GM18870 (cell line): ENCODE measurements at regions not wholly inside any gene's neighbourhood (a gene's known extent, or its start where the extent isn't known, plus 50 kb on each side); places are given as distances from the start of the nearest gene placed in this dataset.

ENCODE experiments used
- ATAC-seq: cut with Tn5 transposase; IDR thresholded peaks from one replicate; pipeline ENCODE4 v1.9.1; 2021; ENCODE audit warnings: moderate library complexity; ENCODE audit not compliant: unreplicated experiment

DNA sequence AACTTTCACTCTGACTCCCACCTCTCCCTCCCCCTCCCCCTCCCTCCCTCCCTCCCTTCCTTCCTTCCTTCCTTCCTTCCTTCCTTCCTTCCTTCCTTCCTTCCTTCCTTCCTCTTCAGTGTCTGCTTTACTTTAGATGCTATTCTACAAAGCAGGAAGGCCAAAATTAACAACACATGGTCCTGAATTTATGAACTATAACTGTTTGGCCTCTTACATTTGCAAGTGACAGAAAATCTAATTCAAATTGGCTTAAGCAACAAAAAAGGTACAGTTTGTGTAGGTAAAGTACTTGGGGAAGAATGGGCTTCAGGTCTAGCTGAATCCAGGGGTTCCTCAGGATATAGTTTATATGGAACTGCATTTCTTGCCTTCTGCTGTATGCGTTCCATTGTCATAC is 673.0 kb downstream of the AACS start:
- no peak for ATAC-seq

DNA sequence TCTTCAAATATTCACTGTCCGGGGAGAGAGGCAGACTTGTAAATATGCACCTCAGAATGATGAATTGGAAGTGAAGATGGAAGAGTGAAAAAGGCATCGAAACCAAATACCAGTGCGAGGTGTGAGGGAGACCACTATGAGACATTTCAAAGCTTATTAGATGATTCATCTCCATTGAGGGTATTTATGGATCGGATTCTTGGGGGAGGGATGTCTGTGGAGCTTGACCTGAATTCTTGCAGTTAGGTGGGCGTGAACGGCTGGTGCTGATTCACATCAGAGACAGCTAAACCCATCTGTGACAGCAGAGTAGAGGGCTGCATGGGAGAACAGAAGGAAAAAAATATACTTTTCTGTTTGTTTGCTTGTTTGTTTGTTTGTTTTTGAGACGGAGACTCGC is 677.2 kb downstream of the AACS start:
- ATAC-seq, result no peak

- ATAC-seq, result no peak
These were observed 679.0 kb downstream of the AACS start for GRCh38 chr12:125744201-125744600.

- no peak for ATAC-seq
These were observed 690.3 kb downstream of the AACS start for GRCh38 chr12:125755512-125755911.

GRCh38 chr12:125766091-125766490 is 700.9 kb downstream of the AACS start:
- no peak for ATAC-seq

- no peak for ATAC-seq
These were observed 707.2 kb downstream of the AACS start for GRCh38 chr12:125772403-125772802.

DNA sequence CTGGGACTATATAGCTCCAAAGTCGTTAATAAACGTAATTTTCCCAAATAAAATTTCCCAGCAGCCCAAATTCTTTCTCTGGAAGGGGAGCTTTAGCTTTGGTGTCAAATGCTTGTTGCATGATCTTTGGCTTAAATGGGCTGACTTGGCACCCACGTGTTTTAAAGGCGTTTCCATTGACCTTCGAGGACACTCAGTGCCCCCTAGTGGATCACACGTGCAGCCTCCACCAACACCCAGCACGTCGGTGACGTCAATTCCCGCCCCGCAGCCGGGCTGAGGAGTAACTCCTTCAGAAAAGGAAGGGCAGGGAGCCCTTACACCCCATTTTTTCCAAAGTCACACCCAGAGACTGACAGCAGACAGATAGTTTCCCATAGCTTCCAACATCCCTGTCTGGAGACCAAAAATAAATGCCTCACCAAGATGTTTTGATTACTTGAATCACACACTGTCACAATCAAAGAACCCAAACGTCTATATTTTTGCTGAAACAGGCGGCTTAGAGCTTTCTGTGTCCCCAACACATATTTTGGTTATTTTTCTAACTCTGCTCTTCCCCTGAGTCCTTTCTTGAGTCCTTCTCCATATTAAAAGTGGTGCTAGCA is 707.9 kb downstream of the AACS start:
- no peak for ATAC-seq

DNA sequence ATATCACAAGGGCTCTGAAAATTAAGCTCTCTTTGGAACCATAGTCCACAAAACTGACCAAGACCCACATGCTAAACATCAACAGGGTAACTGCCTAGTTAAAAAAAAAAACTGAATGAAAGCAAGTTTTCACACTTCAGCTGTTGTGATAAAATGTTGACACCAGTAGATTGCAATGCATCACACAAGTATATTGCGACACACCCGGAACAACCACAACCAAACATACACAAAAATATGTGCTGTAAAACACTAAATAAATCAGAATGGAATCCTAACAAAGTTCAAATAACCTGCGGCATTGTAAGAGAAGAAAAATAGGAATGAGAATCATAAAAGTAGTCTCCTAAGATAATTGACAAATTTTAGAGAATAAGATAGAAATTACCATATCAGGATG is 710.3 kb downstream of the AACS start:
- ATAC-seq, result no peak

DNA sequence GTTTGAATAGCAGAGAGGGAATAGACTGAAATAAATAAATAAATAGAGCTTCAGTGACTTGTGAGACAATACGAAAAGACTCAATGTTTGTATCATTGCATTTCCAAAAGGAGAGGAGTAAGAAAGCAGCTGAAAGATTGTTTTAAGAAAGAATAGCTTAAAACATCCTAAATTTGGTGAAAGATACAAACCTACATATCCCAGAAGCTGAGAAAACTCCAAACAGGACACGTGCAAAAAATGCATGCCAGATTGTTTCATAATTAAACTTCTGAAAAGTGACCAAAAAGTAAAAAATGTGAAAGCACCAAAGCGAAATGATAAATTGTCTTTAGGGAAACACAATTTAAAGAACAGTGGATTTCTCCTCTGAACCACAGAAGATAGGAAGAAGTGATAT is 711.0 kb downstream of the AACS start:
- no peak for ATAC-seq

DNA sequence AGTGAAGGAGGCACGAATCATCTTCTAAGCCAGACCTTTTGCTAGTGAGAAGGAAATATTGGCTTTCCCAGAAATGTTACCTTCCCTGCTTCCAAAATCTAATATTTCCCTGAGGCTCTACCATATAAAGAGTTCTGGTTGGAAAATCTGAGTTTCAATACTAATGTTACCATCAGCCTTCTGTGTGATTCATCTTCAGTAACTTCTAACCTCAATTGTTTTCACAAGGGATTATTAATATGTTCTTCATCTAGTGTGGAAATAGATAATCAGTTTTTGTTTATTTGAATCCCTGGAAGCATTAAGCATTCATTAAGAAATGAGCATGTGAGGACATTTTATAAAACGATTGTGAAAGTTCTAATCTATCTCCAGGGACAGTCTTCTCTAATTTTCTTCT is 720.9 kb downstream of the AACS start:
- no peak for ATAC-seq

DNA sequence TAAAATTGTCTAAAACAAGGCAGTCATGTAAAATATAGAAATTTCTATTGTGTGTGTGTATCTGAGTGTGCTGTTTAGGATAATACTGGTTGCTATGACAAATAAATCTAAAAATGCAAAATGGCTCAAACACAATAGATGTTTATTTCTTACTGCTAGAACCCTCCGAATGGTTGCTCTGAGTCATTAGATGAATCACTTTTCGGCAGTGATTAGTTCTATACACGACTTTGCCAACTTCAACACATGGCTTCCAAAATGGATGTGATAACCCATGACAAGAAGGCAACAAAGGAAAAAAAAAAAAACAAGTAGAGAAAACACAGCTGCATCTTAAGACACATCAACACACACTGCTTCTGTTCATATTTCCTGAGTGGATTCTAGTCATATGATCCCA is 729.2 kb downstream of the AACS start:
- ATAC-seq, result no peak

DNA sequence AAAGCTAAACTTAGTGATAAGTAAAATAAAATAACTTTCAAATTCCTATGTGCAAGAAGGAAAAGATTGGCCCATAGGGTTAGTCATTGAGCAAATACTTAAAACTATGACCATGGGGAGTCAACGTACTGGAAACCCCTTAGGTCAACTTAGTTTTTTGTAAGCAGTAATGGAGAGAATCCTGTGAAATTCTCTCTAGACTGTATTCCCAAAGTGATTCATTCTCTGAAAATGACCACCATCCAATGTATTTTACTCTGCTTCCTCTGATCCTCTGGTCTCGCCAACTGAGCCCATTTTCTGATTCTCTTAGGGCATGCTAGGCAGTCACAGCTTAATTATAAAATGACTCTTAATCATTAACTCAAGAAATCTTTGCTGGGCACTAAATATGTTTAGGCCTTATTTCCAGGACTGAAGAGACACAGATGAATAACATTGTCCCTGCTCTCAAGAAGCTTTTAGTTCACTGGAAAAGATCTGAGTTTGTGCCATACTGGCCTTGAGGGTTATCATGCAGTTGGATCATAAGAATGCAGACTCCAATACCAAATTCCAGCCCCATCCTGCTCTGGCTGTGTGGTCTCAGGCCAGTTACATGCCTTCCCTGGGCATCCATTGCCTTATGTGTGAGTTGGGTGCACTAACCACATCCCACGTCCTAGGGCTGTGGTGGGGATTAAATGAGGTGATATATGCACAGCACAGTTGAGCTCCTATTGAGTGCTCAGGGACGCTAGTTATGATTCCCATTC is 732.4 kb downstream of the AACS start:
- ATAC-seq, result no peak

DNA sequence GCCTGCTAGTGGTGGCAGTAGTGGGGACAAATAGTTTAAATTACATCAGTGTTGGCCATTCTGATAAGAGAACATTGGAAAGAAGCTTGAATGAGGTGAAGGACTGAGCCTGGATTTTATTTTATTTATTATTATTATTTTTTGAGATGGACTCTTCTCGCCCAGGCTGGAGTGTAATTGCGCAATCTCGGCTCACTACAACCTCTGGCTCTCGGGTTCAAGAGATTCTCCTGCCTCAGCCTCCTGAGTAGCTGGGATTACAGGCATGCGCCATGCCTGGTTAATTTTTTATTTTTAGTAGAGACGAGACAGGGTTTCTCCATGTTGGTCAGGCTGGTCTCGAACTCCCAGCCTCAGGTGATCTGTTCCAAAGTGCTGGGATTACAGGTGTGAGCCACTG is 739.4 kb downstream of the AACS start:
- ATAC-seq, result no peak

DNA sequence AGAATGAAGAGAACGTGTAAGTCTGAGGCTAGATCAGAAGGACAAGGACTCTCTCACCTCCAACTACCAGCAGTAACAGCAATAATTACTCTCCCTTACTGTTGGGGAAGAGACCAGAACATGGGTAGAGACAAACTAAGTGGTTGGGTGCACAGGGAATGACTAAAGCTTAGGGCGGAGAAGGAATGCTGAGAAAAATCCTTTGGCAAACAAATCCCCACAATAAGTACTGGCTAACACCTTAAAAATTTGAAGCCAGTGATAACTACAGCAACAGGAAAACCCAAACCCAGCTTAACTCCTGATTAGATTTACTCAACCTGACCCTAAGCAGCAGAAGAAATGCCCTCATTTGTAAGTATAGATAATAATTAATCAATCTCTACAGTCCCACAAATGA is 759.0 kb downstream of the AACS start:
- no peak for ATAC-seq

DNA sequence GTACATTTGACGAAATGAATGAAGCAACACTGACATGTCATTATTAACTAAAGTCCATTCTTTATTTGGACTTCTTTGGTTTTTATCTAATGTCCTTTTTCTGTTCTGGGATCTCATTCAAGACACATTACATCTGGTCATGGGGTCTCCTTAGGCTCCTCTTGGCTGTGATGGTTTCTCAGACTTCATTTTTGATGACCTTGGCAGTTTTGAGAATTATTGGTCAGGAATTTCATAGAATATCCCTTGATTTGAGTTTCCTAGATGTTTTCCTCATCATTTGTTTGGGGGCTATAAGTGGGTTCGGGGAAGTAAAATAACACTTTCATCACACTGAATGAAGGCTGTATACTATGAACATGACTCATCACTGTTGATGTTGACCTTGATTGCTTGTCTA is 770.6 kb downstream of the AACS start:
- ATAC-seq, result no peak

GRCh38 chr12:125836647-125837046 is 771.4 kb downstream of the AACS start:
- ATAC-seq, result no peak

GRCh38 chr12:125841332-125841731 is 776.1 kb downstream of the AACS start:
- no peak for ATAC-seq

DNA sequence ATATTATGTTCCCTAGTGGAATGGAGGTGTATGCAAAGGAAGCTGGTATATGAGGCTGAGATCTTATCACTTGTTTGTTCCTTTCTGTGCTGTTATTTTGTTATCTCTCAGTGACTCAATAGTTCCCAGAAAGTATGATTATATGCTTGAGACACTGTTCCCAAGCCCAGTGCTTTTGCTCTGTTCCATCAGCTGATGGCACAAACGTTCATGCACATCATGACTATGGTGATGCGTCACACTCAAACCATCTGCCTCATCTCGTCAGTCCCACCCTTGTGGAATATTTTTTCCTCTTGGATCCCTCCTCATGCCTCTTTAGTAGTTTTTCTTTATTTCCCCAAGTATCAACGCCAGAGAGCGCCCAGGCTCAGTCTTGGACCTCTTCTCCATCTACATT is 786.9 kb downstream of the AACS start:
- no peak for ATAC-seq

DNA sequence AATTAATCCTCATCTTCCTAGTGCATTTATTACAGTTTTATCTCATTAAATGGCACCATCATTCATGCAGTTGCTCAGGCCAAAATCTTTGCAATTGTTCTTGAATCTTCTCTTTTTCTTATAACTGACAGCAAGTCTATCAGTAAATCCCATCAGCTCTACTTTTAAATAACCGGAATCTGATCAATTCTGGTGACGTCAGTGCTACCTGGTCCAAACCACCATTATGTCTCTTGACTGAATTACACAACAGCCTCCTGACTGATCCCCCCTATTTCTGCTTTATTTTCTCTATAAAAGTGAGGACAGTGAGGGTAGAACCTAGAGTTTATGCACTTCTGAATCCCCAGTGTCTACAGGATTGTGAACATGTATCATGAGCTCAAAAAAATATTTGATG is 787.4 kb downstream of the AACS start:
- ATAC-seq, result no peak

DNA sequence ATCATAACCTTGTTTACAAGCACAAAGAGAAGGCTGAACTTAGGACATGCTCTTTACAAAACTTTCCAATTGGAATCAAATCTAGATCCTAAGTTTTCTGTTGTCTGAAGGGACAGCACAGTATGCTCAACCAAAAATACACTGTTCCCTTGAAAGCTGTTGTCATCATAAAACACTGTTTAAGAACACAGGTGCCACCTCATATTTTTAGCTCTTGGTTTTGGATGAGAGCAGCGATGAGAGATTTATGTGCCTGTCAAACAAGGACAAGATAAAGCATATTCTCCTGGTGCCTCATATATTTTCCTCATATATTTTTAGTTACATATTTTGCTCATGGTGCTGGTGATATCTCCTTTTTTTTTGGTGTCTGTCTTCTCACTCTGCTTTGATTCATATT is 788.4 kb downstream of the AACS start:
- no peak for ATAC-seq

DNA sequence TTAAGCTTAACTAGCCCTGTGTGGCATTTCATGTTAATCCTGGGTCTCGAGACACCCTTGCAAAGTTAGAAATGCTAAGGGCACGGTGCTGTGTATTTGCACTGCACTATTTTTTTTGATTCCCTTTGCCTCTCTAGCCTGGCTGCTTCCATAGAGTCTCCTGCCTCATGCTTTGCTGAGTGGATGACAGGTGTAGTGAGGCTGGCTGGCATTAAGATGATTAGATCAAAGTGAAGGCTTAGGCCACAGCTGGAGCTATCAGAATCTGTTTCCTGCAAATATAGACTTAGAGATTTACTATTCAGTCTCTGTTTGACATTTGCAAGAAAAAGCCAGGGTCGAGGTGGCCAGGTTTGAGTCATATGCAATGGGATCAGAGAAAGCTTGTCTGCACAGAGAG is 791.1 kb downstream of the AACS start:
- ATAC-seq, result no peak

DNA sequence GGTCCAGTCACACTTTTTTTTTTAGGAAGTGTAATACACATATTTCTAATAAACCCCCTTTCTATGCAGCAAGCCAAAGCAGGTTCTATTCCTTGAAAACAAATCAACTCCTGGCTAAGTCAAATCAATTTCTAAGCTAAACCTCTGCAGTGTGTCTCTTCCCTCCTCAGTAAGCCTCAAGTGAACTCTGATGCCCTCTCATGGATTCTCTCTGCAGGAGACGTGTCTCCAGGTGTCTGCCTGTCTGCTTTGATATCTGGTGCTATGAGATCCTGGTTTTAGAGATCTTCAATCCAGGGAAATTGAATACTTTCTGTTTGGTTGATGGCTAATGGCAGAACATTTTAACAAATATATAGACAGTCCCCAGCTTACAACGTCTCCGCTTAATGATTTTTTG is 791.7 kb downstream of the AACS start:
- no peak for ATAC-seq
